ENCODE measurements at regions not wholly inside any gene's neighbourhood (a gene's known extent, or its start where the extent isn't known, plus 50 kb on each side); places are given as distances from the start of the nearest gene placed in this dataset.
"Not testable (repeated sequence)": the region's sequence is repeated elsewhere in the genome, so short reads cannot be mapped to it uniquely, and the experiment has no call there.

DNA sequence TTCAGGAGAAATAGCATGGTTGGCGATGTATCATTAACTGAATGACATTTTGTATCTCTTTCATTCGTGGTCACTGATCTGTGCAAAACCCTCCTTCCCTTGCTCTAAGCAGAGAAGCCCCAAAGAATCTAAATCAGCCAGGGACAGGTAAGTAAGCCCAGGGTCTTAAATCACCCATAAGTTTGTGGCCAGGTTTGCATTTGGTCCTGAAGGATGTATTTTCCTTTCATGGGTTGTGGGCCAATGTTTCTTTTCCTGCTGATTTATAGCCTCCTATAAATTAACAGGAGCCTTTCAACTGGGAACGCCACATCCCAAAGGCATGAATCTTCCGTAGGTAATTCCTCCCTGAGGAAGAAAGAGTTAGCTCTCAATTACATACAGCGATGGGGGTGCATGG is 217.5 kb upstream of the TNC start:
- TF ChIP-seq, protein P1, sequence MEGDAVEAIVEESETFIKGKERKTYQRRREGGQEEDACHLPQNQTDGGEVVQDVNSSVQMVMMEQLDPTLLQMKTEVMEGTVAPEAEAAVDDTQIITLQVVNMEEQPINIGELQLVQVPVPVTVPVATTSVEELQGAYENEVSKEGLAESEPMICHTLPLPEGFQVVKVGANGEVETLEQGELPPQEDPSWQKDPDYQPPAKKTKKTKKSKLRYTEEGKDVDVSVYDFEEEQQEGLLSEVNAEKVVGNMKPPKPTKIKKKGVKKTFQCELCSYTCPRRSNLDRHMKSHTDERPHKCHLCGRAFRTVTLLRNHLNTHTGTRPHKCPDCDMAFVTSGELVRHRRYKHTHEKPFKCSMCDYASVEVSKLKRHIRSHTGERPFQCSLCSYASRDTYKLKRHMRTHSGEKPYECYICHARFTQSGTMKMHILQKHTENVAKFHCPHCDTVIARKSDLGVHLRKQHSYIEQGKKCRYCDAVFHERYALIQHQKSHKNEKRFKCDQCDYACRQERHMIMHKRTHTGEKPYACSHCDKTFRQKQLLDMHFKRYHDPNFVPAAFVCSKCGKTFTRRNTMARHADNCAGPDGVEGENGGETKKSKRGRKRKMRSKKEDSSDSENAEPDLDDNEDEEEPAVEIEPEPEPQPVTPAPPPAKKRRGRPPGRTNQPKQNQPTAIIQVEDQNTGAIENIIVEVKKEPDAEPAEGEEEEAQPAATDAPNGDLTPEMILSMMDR (conservative IDR thresholded peaks at IDR 0.05; ENCODE audit: low read depth): no peak
- POLR2A ChIA-PET (ENCODE audit: low non-redundant PET): no interaction called here
- no peak overlapping the region for H3K27ac ChIP-seq
- CTCF ChIA-PET: no interaction called here
- DNase-seq (ENCODE audit: low spot score): no peak

- ChIA-PET CTCF (no interaction called here), POLR2A (ENCODE audit: low non-redundant PET) (no interaction called here)
- TF ChIP-seq, protein P1 (conservative IDR thresholded peaks at IDR 0.05; ENCODE audit: low read depth): no peak
- no peak overlapping the region for H3K27ac ChIP-seq
- DNase-seq (ENCODE audit: low spot score): no peak
Observed at GRCh38 chr9:115340314-115340713, 222.4 kb upstream of the TNC start.

GRCh38 chr9:115341426-115341825 is 223.5 kb upstream of the TNC start:
- CTCF ChIA-PET: interaction anchor here (0.5 to 1.2 kb wide), 3 partner anchors 13 to 659 kb away, joined by 3 read pairs; partner anchors contain the start of gene TEX48
- TF ChIP-seq, protein P1 (conservative IDR thresholded peaks at IDR 0.05; ENCODE audit: low read depth): no peak
- no peak overlapping the region for H3K27ac ChIP-seq
- POLR2A ChIA-PET (ENCODE audit: low non-redundant PET): no interaction called here
- DNase-seq (ENCODE audit: low spot score): no peak

- CTCF ChIA-PET; POLR2A ChIA-PET (ENCODE audit: low non-redundant PET): not testable (repeated sequence)
Observed at GRCh38 chr9:115347776-115348175, 229.8 kb upstream of the TNC start.

DNA sequence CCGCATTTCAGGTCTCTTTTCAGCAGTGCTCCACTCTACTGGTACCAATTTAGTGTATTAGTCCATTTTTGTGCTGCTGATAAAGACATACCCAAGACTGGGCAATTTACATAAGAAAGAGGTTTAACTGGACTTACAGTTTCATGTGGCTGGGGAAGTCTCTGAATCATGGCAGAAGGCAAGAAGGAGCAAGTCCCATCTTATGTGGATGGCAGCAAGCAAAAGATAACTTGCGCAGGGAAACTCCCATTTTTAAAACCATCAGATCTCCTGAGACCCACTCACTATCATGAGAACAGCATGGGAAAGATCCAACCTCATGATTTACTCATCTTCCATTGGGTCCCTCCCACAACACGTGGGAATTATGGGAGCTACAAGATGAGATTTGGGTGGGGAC is 231.0 kb upstream of the TNC start:
- H3K27ac ChIP-seq; CTCF ChIA-PET; DNase-seq (ENCODE audit: low spot score): not testable (repeated sequence)
- POLR2A ChIA-PET (ENCODE audit: low non-redundant PET): interaction anchor here (0.5 kb wide), 1 partner anchor 17 kb away, joined by 4 read pairs; no protein-coding TSS in a partner anchor

More at GRCh38 chr9:115347776-115348175, 229.8 kb upstream of the TNC start:
- not testable (repeated sequence) for H3K27ac ChIP-seq; DNase-seq (ENCODE audit: low spot score)

DNA sequence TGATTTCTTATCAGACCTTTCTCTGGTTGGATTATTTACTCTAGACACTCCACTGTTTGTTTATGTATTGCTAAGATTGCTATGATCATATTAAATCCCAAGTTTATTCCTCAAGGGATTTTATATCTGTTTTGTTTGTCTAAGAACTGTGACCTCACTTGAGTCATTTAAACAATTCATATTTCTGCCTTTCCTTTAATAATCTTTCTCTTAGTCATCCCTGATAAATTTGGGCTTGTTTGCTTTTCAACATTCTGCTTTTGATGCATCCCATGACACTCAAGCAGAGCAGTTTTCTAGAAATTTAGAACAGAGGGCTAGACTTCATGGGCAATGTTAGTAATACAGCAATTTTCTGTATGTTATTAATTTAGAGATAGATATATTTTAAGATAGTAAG is 231.6 kb upstream of the TNC start:
- TF ChIP-seq, protein P1 (conservative IDR thresholded peaks at IDR 0.05; ENCODE audit: low read depth): no peak
- no peak for DNase-seq (ENCODE audit: low spot score)
- no peak overlapping the region for H3K27ac ChIP-seq
- ChIA-PET CTCF (no interaction called here), POLR2A (ENCODE audit: low non-redundant PET) (interaction anchor here (0.5 kb wide), 1 partner anchor 16 kb away, joined by 4 read pairs; no protein-coding TSS in a partner anchor)

- H3K27ac ChIP-seq: no peak overlapping the region
- POLR2A ChIA-PET (ENCODE audit: low non-redundant PET): no interaction called here
- no peak for DNase-seq (ENCODE audit: low spot score)
- CTCF ChIA-PET: no interaction called here
- TF ChIP-seq, protein P1 (conservative IDR thresholded peaks at IDR 0.05; ENCODE audit: low read depth): no peak
Observed at GRCh38 chr9:115350548-115350947, 232.6 kb upstream of the TNC start.

DNA sequence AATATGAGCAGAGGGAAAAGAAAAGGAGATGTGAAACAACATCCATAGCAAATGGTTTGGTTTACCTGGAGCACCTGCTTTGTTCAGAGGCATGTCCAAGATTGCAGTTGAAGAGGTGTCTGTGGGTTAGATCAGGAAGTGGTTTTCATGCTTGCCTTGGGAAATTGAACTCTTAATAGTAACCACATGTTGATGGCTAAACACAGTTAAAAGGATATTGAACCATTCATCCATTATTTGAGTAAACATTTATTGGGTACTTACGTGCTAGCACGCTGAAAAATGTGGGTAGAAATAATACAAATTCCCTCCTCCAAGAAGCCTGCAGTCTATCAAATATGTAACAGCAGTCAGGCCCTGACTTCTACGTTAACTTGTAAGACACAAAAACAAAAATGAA is 235.7 kb upstream of the TNC start:
- TF ChIP-seq, protein P1 (conservative IDR thresholded peaks at IDR 0.05; ENCODE audit: low read depth): no peak
- DNase-seq (ENCODE audit: low spot score): no peak
- CTCF ChIA-PET: no interaction called here
- no peak overlapping the region for H3K27ac ChIP-seq
- POLR2A ChIA-PET (ENCODE audit: low non-redundant PET): no interaction called here

All from RWPE1 (cell line).